Activated CD4-positive, alpha-beta T cell treated with anti-CD3 and anti-CD28 coated beads, Interleukin-2, amount 10 ng/mL, durations not matched to agents 7 days and 5 days (primary cell): ENCODE measurements at regions not wholly inside any gene's neighbourhood (a gene's known extent, or its start where the extent isn't known, plus 50 kb on each side); places are given as distances from the start of the nearest gene placed in this dataset.
"Not testable (repeated sequence)": the region's sequence is repeated elsewhere in the genome, so short reads cannot be mapped to it uniquely, and the experiment has no call there.

Experiments used
- CTCF ChIA-PET: fragments of 350-600 bp; sonication (Branson Sonifier 250); formaldehyde crosslinking; loops from one replicate; lab custom pipeline; 2021; ENCODE audit warnings: antibody characterized with exemption; lab: Charles Lee
- POLR2A ChIA-PET: fragments of 350-600 bp; sonication (Branson Sonifier 250); formaldehyde crosslinking; loops from one replicate; lab custom pipeline; 2021; ENCODE audit warnings: antibody characterized with exemption; lab: Charles Lee
- DNase-seq: peaks from one replicate; pipeline ENCODE4 v3.0.0-alpha.2; 2020
- H3K27ac Mint-ChIP-seq: one replicate; pipeline ENCODE4 v1.8.0; 2021; ENCODE audit warnings: mild to moderate bottlenecking, moderate library complexity, mixed read lengths
- H3K27me3 Mint-ChIP-seq: one replicate; pipeline ENCODE4 v1.8.0; 2021; ENCODE audit warnings: mixed read lengths
- H3K36me3 Mint-ChIP-seq: one replicate; pipeline ENCODE4 v1.8.0; 2021; ENCODE audit warnings: low read depth, mixed read lengths
- H3K4me1 Mint-ChIP-seq: one replicate; pipeline ENCODE4 v1.8.0; 2021; ENCODE audit warnings: mixed read lengths
- H3K4me3 Mint-ChIP-seq: one replicate; pipeline ENCODE4 v1.8.0; 2021; ENCODE audit warnings: mild to moderate bottlenecking, moderate library complexity, mixed read lengths
- H3K9me3 Mint-ChIP-seq: one replicate; pipeline ENCODE4 v1.8.0; 2021; ENCODE audit warnings: mixed read lengths

DNA sequence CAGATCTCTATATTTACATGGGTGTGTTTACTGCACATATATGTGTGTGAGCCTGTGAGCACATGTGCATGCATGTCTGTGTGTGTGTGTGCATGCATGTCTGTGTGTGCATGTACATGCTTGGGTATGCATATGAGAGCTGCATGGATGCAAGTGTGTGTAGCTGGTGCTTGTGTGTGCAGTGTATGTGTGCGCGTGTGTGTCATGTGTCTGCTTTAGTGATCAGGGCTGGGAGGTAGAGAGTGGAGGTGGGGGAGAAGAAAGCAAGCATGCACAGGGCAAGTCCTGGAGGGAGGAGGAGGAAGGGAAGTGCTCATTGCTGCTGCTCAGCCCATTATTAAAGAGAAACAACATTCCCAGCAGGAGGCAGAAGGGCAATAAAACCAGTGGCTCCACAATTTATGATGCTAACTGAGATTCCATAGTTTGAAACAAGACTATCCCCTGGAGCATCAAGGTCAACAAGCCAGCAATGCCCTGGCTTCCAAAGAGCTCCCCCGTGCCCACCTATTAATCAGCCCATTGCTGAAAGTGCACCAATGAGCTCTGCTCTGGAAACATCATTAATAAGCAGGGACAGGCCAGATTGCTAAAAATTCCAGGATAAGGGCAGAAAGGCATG is 414.0 kb downstream of the MAFB start:
- CTCF ChIA-PET, result no interaction called here

DNA sequence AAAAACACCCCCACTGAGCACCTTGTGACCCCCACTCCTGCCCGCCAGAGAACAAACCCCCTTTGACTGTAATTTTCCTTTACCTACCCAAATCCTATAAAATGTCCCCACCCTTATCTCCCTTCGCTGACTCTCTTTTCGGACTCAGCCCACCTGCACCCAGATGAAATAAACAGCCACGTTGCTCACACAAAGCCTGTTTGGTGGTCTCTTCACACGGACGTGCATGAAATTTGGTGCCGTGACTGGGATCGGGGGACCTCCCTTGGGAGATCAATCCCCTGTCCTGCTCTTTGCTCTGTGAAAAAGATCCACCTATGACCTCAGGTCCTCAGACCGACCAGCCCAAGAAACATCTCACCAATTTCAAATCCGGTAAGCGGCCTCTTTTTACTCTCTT is 419.8 kb downstream of the MAFB start:
- H3K27me3 Mint-ChIP-seq, POLR2A ChIA-PET, H3K9me3 Mint-ChIP-seq, H3K36me3 Mint-ChIP-seq, H3K4me1 Mint-ChIP-seq, H3K27ac Mint-ChIP-seq, CTCF ChIA-PET, H3K4me3 Mint-ChIP-seq, DNase-seq: not testable (repeated sequence)

More for the DNA sequence above, 414.0 kb downstream of the MAFB start:
- no peaks in the 10 kb centered on the region for H3K36me3 Mint-ChIP-seq
- POLR2A ChIA-PET, result no interaction called here
- no peaks in the 10 kb centered on the region for H3K4me1 Mint-ChIP-seq
- H3K27ac Mint-ChIP-seq, result no peak overlapping the region
- H3K27me3 Mint-ChIP-seq, result no peaks in the 10 kb centered on the region
- no peak overlapping the region for H3K4me3 Mint-ChIP-seq
- no peaks in the 10 kb centered on the region for H3K9me3 Mint-ChIP-seq
- no peak for DNase-seq

DNA sequence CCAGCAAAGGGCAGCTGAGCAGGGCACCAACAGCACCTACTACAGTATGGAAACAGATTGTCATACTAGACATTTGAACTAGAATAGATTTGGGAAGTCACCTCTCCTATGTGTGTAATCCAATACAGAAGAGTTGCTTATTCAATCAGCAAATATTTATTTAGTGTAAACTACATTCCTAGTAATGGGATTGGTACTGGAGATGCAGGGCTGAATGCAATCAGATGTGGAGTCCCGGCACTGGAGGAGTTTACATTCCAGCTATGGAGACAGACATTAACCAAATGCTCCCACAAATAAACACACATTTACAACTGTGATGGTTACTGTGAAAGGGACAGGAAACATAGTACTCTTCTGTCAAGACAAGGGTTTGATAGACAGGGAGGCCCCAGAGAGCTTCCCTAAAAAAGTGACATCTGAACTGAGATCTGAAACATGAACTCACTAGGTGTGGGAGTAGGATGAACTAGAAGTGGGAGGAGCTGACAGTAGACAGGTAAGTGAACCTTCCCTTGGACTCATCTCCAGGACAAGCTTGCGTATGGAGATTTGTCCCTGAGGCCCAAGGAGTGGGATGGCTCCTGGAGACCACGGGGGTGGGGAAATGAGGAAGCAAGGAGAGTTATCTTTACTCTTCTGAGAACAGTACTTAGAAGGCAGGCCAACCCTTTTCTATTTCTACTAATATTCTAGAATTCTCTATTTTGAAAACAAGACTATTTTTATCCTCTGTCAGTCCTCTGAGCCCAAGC is 420.5 kb downstream of the MAFB start:
- Mint-ChIP-seq H3K9me3 (no peaks in the 10 kb centered on the region), H3K27me3 (no peaks in the 10 kb centered on the region), H3K27ac (no peak overlapping the region), H3K4me3 (no peak overlapping the region), H3K36me3 (no peaks in the 10 kb centered on the region), H3K4me1 (no peaks in the 10 kb centered on the region)
- DNase-seq, result no peak
- CTCF ChIA-PET, result interaction anchor here (0.6 kb wide), 1 partner anchor 257 kb away, joined by 3 read pairs; no protein-coding TSS in a partner anchor
- POLR2A ChIA-PET, result no interaction called here

DNA sequence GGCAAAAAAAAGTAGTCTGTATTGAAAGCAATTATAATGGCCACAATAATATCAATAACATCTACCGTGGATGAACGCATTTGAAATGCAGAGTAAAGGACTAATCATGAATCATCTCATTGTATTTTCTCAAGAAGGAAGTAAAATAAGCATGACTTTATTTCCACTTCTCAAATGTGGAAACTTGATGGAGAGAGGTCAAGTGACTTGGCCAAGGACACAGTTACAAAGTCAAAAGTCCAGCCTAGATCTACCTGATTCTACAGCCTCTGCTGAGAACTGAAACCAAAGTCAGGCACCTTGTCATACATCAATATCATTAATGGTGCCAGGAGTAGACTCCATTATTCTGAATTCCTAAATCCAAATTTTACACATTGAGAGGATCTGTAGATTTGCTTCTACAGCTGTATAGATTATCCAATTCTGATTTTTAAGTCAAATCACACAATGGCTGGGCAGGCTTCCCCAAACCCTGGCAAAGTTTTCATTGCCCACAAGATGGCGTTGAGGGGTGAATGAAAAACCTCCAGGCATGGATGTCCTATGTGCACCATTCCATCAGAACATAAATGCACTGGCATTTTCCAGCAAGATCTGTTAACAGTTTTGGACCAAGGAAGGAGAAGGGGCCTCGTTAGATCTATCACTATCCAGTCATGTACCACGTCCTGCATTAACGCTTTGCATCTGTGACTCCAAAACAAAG is 423.1 kb downstream of the MAFB start:
- CTCF ChIA-PET, result no interaction called here
- no peak for DNase-seq
- no peaks in the 10 kb centered on the region for H3K9me3 Mint-ChIP-seq
- no peaks in the 10 kb centered on the region for H3K27me3 Mint-ChIP-seq
- POLR2A ChIA-PET, result no interaction called here
- H3K4me3 Mint-ChIP-seq, result no peak overlapping the region
- H3K36me3 Mint-ChIP-seq, result no peaks in the 10 kb centered on the region
- H3K27ac Mint-ChIP-seq, result no peak overlapping the region
- no peaks in the 10 kb centered on the region for H3K4me1 Mint-ChIP-seq

DNA sequence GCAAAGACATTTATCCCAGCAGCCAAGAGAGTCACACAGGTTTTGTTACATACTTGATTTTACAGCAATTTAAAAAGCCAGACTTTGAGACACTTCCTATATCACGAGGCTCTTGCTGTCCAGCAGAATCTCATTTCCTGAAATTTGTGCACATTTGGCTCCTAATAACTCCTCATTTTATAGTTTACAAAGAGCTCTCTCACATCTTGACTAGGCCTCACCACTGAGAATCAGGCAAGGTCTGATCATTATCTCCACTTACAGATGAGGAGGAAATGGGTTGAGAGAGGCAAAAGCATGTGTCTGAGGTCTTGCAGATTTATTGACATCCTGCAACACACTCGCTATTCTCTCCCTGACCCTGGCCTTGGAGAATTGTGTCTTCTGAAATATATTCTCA is 426.8 kb downstream of the MAFB start:
- Mint-ChIP-seq H3K4me3 (no peak overlapping the region), H3K9me3 (no peaks in the 10 kb centered on the region), H3K27me3 (no peaks in the 10 kb centered on the region), H3K4me1 (no peaks in the 10 kb centered on the region), H3K36me3 (no peaks in the 10 kb centered on the region), H3K27ac (no peak overlapping the region)
- DNase-seq, result no peak
- ChIA-PET POLR2A (no interaction called here), CTCF (no interaction called here)

DNA sequence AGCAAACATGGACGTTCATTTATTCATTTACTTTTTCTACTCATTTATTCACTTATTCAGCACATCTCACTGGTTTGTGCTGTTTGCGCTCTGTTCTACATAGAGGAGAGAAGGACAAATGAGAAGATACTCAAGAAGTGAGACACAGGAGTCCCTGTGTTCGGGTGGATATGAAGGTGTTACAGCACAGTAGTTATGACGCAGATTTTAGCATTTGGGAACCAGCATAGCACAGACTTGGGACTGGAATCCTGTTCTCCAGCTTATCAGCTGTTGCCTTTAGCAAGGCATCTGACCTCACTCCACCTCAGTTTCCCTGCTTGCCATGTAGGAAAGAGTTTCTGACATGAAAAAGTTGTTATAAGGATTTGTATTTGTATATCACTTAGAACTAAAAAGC is 430.1 kb downstream of the MAFB start:
- H3K9me3 Mint-ChIP-seq, result no peaks in the 10 kb centered on the region
- POLR2A ChIA-PET, result no interaction called here
- CTCF ChIA-PET, result no interaction called here

DNA sequence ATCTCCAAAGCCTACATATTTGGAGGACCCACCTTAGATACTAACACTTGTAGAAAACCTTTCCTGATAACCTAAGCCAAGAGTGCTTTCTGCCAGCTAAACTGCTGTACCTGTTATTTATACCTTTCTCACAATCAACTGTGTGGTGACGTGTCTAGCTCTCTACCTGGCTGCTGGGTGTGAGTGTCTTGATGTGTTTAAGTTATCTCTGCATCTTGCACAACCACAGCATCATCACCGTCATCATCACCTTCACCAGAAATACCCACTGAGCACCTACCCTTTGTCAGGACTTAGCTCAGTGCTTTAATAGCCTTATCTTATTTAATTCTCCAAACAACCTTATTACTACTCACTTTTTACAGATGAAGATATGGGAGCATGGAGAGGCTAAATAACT is 431.3 kb downstream of the MAFB start:
- no peak overlapping the region for H3K4me3 Mint-ChIP-seq
- H3K9me3 Mint-ChIP-seq, result no peaks in the 10 kb centered on the region
- H3K27ac Mint-ChIP-seq, result no peak overlapping the region
- no peaks in the 10 kb centered on the region for H3K27me3 Mint-ChIP-seq
- CTCF ChIA-PET, result no interaction called here
- POLR2A ChIA-PET, result no interaction called here
- no peaks in the 10 kb centered on the region for H3K4me1 Mint-ChIP-seq
- DNase-seq, result no peak
- H3K36me3 Mint-ChIP-seq, result no peaks in the 10 kb centered on the region

More for the DNA sequence above, 430.1 kb downstream of the MAFB start:
- no peak overlapping the region for H3K4me3 Mint-ChIP-seq
- no peak overlapping the region for H3K27ac Mint-ChIP-seq
- H3K27me3 Mint-ChIP-seq, result no peaks in the 10 kb centered on the region
- no peaks in the 10 kb centered on the region for H3K4me1 Mint-ChIP-seq
- no peak for DNase-seq
- no peaks in the 10 kb centered on the region for H3K36me3 Mint-ChIP-seq

DNA sequence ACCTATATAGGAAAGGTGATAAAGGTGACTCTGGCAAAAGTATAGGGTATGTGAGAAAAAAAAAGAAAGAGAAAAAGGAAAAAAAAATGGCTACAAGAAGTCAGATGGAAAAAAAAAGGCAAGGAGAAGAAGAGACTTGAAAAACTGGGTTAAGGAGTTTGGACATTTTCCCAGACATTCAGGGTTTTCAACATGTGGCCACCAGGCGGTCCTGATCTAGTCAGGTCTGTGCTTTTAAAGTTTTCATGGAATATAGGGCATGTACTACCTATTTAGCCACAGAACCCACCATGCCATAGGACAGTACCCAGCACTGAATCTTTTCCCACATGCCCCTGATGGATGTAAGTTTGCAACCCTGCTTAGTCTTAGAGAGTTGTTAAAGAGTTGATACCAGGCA is 433.7 kb downstream of the MAFB start:
- no peak for DNase-seq
- ChIA-PET POLR2A (no interaction called here), CTCF (no interaction called here)
- Mint-ChIP-seq H3K4me1 (no peaks in the 10 kb centered on the region), H3K4me3 (no peak overlapping the region), H3K27me3 (no peaks in the 10 kb centered on the region), H3K9me3 (peaks cover 2% of the 10 kb centered on the region), H3K36me3 (no peaks in the 10 kb centered on the region), H3K27ac (no peak overlapping the region)

DNA sequence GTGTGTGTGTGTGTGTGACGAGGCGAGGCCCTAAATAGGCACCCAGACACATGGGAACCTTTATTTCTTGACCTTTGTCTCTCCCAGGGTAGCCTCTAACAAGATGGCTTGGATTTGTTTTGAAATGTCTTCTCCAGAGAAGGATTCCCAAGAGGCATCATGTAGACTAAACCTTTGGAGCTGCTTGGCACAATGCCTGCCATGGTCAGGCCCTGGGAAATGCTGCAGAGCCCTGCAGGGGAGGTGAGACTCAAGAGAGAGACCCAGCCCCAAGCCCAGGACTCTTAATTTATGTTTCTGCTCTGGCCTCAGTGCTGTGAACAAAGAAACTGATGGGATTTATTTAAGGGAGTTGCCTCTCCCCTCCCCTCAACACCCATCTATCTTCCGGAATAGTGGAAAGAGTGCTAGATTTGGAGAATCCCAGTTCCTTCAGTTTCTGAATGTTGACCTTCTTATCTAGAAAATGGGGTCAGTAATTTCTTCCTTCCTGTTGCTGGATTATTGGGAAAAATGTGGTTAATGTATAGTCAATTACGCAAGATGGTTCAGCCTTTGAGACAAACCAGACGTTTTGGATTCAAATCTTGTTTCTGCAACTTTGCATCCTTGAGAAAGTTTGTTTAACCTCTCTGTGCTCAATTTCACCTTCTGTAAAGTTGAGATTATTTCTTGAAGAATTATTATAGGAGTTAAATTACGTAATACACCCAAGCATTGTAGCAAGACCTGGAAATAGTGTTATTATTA is 434.8 kb downstream of the MAFB start:
- Mint-ChIP-seq H3K27ac (no peak overlapping the region), H3K4me3 (no peak overlapping the region), H3K9me3 (peaks cover 2% of the 10 kb centered on the region), H3K4me1 (no peaks in the 10 kb centered on the region), H3K27me3 (no peaks in the 10 kb centered on the region), H3K36me3 (no peaks in the 10 kb centered on the region)
- POLR2A ChIA-PET, result no interaction called here
- DNase-seq, result no peak
- CTCF ChIA-PET, result no interaction called here

DNA sequence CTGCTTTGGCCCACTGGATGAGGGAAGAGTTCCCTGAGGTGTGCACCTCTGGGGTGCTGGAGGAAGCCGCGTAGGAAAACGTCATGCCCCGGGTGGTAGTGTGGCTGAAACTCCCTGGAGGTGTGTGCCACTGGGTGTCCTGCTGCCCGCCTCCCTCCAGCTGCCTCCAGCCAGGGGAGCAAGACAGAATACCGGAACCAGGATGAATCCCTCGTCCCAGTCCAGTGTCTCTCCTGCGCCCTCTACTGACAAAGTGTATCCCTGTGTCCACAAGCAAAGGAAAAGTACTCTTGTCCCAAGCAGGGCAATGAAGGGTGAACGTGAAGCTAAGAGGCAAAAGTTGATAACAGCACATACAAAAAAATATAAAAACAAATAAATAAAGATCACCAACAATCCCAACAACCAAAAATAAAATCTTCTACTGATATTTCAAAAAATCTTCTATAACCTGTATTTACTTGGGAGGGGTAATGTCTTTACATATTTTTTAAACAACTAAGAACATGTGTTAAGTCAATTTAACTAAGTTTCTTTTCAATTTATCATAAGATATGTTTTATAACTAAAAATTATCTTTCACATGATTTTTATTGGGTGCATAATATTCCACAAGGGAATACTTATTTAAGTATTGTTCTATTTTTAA is 437.6 kb downstream of the MAFB start:
- ChIA-PET POLR2A (no interaction called here), CTCF (no interaction called here)
- Mint-ChIP-seq H3K27ac (no peak overlapping the region), H3K9me3 (peaks cover 2% of the 10 kb centered on the region), H3K36me3 (no peaks in the 10 kb centered on the region), H3K4me1 (no peaks in the 10 kb centered on the region), H3K27me3 (no peaks in the 10 kb centered on the region), H3K4me3 (no peak overlapping the region)
- DNase-seq, result no peak

DNA sequence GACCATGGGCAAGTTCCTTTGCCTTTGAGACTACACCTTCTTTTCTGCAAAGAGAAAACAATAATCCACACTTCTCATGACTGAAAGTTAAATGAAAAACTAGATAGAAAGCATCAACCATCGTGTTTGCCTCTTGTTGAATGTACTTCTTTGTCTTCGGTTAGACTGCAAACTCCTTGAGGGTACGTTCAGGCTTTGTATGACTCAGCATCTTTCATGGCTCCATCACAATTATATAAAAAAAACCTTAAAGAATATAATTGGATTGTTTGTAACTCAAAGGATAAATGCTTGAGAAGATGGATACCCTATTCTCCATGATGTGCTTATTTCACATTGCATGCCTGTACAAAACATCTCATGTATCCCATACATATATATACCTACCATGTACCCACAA is 439.2 kb downstream of the MAFB start:
- Mint-ChIP-seq H3K4me1 (no peaks in the 10 kb centered on the region), H3K4me3 (no peak overlapping the region), H3K9me3 (peaks cover 2% of the 10 kb centered on the region), H3K36me3 (no peaks in the 10 kb centered on the region), H3K27me3 (no peaks in the 10 kb centered on the region), H3K27ac (no peak overlapping the region)
- no peak for DNase-seq
- ChIA-PET POLR2A (no interaction called here), CTCF (no interaction called here)

DNA sequence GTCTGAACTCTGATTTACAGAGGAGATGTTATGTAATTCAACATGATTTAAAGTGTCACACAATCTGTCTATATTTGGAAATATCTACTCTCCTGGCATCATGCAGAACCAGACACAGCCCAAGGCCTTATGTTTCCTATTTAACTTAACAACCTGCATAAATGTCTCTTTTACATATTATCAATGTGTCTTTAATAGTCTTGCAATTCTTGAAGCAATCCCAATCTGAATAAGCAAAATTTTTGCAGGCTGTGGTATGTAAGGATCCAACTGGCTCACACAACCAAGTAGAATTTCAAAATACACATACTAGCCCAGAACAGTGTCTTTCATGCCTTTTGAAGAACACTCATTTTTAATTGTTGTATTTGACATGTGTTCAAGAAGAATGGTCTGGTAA is 443.2 kb downstream of the MAFB start:
- Mint-ChIP-seq H3K9me3 (no peaks in the 10 kb centered on the region), H3K27ac (no peak overlapping the region), H3K36me3 (no peaks in the 10 kb centered on the region), H3K4me3 (no peak overlapping the region), H3K27me3 (no peaks in the 10 kb centered on the region), H3K4me1 (no peaks in the 10 kb centered on the region)
- POLR2A ChIA-PET, result no interaction called here
- CTCF ChIA-PET, result no interaction called here
- DNase-seq, result no peak
